IPS-18c (cell line): ENCODE measurements at regions not wholly inside any gene's neighbourhood (a gene's known extent, or its start where the extent isn't known, plus 50 kb on each side); places are given as distances from the start of the nearest gene placed in this dataset.
A peak's percentile ranks its signal among the peaks of the same experiment; 100 is the strongest.
"Not testable (repeated sequence)": the region's sequence is repeated elsewhere in the genome, so short reads cannot be mapped to it uniquely, and the experiment has no call there.

Source experiments
- H3K4me3 ChIP-seq: 2 replicates; pipeline ENCODE4 v1.7.0; 2013; ENCODE audit warnings: low read depth, mild to moderate bottlenecking, low read length, moderate library complexity; ENCODE audit not compliant: insufficient read depth
- H3K9me3 ChIP-seq: one replicate; pipeline ENCODE4 v1.6.1; 2013; ENCODE audit warnings: mild to moderate bottlenecking, low read length, moderate library complexity; ENCODE audit not compliant: control insufficient read depth, insufficient read depth

GRCh38 chrX:107296184-107296583 lies 89.8 kb downstream of the DNAAF6 start:
- not testable (repeated sequence) for H3K4me3 ChIP-seq, H3K9me3 ChIP-seq

- no peak overlapping the region for H3K4me3 ChIP-seq
- H3K9me3 ChIP-seq: no peaks in the 10 kb centered on the region
These were observed 91.9 kb downstream of the DNAAF6 start for GRCh38 chrX:107298276-107298675.

- no peaks in the 10 kb centered on the region for H3K9me3 ChIP-seq
- H3K4me3 ChIP-seq: no peak overlapping the region
These were observed 94.8 kb downstream of the DNAAF6 start for GRCh38 chrX:107301253-107301652.

- no peaks in the 10 kb centered on the region for H3K9me3 ChIP-seq
- no peak overlapping the region for H3K4me3 ChIP-seq
These were observed 97.7 kb downstream of the DNAAF6 start for GRCh38 chrX:107304141-107304540.

- Histone ChIP-seq H3K9me3 (no peaks in the 10 kb centered on the region), H3K4me3 (peak overlapping the region; percentile 38; the same call in 1 of the 2 replicates)
These were observed 117.5 kb downstream of the DNAAF6 start for GRCh38 chrX:107323786-107324492.

GRCh38 chrX:107324493-107325310 lies 118.3 kb downstream of the DNAAF6 start:
- H3K9me3 ChIP-seq: no peaks in the 10 kb centered on the region
- peak overlapping the region; percentile 38 for H3K4me3 ChIP-seq

- H3K9me3 ChIP-seq: no peaks in the 10 kb centered on the region
- peak overlapping the region; percentile 24; the same call in 1 of the 2 replicates for H3K4me3 ChIP-seq
These were observed 119.1 kb downstream of the DNAAF6 start for GRCh38 chrX:107325467-107325866.

GRCh38 chrX:107348051-107348450 lies 101.4 kb upstream of the FRMPD3 start:
- Histone ChIP-seq H3K4me3 (no peak overlapping the region), H3K9me3 (no peaks in the 10 kb centered on the region)

GRCh38 chrX:107348990-107349389 lies 100.5 kb upstream of the FRMPD3 start:
- no peak overlapping the region for H3K4me3 ChIP-seq
- no peaks in the 10 kb centered on the region for H3K9me3 ChIP-seq

- 0 out of 2 replicates have a peak overlapping the region, but pooled peaks have one; percentile 16 for H3K4me3 ChIP-seq
- H3K9me3 ChIP-seq: no peaks in the 10 kb centered on the region
These were observed 93.9 kb upstream of the FRMPD3 start for GRCh38 chrX:107355533-107355932.

- no peak overlapping the region for H3K4me3 ChIP-seq
- H3K9me3 ChIP-seq: peaks cover 3% of the 10 kb centered on the region
These were observed 88.6 kb upstream of the FRMPD3 start for GRCh38 chrX:107360788-107361360.

- not testable (repeated sequence) for H3K9me3 ChIP-seq, H3K4me3 ChIP-seq
These were observed 79.3 kb upstream of the FRMPD3 start for GRCh38 chrX:107370185-107370584.

GRCh38 chrX:107374132-107374531 lies 75.3 kb upstream of the FRMPD3 start:
- Histone ChIP-seq H3K4me3 (no peak overlapping the region), H3K9me3 (no peaks in the 10 kb centered on the region)

GRCh38 chrX:107374831-107375230 lies 74.6 kb upstream of the FRMPD3 start:
- H3K9me3 ChIP-seq: no peaks in the 10 kb centered on the region
- H3K4me3 ChIP-seq: no peak overlapping the region

GRCh38 chrX:107376186-107376585 lies 73.3 kb upstream of the FRMPD3 start:
- H3K9me3 ChIP-seq, H3K4me3 ChIP-seq: not testable (repeated sequence)

GRCh38 chrX:107384397-107385105 lies 64.9 kb upstream of the FRMPD3 start:
- Histone ChIP-seq H3K4me3 (no peak overlapping the region), H3K9me3 (no peaks in the 10 kb centered on the region)

- Histone ChIP-seq H3K4me3 (no peak overlapping the region), H3K9me3 (no peaks in the 10 kb centered on the region)
These were observed 59.7 kb upstream of the FRMPD3 start for GRCh38 chrX:107389726-107390125.
